NCI-H526 (cell line): ENCODE measurements at regions not wholly inside any gene's neighbourhood (a gene's known extent, or its start where the extent isn't known, plus 50 kb on each side); places are given as distances from the start of the nearest gene placed in this dataset.
A peak's percentile ranks its signal among the peaks of the same experiment; 100 is the strongest.

Source experiments
- DNase-seq, 2 experiments: peaks; one replicate each; lab custom pipeline; 2025; lab: John Stamatoyannopoulos, UW

DNA sequence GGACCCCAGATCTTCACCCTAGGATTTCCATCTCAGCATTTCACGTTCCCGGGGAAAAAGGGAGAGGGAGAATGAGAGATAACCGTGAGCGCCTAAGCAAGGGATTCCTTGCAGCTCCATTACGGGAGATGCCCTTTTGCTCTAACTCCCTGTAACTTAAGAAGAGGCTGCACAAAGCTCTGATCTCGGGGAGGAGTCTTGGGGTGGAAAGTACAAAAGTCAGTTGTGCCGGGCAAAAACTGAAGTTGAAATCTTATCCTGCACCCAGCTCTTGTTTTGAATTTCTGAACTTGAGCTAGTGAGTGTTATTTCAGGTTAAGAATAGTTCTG is 256.4 kb upstream of the SOX21 start:
- no peak for DNase-seq

DNA sequence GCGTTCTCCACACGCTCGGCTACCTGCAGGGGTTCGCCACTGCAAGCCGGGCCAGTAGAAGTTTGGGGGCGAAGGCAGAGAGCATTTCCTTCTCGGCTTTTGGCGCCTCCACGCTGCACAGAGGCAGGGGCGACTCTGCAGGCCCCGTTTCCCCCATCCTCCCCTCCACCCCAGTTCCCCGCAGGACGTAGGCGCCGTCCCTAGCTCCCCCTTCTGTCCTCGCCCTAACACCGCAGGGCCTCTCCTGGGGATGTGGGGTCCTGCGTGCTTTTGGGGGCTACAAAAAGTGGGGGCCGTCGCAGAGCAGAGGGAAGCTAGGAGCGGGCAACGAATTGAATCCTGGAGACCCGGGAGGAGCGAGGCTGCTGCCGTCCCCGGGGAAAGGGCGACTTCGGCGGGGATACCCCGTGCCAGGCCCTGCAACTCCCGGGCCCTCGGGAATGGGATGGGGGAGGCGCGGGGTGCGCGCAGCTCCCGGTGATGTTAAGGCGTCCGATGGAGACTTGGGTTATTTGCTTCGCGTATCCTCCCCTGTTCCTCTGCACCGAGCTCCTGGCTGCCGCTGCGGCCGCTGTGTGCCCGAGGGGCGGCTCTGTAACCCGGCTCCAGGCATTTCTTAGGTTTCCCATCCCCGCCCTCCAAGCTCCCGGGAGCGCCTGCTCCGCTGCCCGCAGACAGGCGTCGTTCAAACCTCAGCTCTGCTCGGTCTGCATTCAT is 255.9 kb upstream of the SOX21 start:
- peak; percentile 35 to 80 for DNase-seq

- peak in 1 of 2 experiments; percentile 64 for DNase-seq
Measured at GRCh38 chr13:94967183-94968039, 255.1 kb upstream of the SOX21 start.

DNA sequence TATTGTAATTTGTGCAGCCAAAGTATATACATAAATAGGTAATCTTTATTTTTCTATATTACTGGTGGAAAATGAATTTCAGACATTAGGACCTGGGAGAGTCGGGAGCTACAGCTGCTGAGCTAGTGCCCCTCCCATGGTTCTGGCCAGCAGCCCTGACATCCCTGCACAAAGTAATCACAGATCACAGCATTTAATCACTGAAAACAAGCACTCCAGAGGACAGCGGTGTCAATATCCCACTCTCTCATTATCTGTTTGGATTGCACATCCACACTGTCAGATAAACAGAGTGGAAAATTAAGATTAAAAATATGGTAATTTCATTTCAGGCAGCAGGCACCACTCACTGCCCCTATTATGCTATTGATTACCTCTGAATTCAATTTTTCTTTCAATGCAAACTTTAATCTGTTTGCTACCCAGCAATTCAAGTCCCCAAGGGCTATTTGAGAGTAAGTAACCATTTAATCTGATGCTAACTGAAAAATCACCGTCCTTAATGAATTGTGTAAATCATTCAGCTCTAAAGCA is 254.1 kb upstream of the SOX21 start:
- peak in 1 of 2 experiments; percentile 16 for DNase-seq

GRCh38 chr13:94959626-94960025 is 247.3 kb upstream of the SOX21 start:
- DNase-seq: peak in 1 of 2 experiments; percentile 20

- DNase-seq: no peak
Measured at GRCh38 chr13:94956417-94957110, 244.2 kb upstream of the SOX21 start.

GRCh38 chr13:94952787-94953186 is 240.4 kb upstream of the SOX21 start:
- no peak for DNase-seq

DNA sequence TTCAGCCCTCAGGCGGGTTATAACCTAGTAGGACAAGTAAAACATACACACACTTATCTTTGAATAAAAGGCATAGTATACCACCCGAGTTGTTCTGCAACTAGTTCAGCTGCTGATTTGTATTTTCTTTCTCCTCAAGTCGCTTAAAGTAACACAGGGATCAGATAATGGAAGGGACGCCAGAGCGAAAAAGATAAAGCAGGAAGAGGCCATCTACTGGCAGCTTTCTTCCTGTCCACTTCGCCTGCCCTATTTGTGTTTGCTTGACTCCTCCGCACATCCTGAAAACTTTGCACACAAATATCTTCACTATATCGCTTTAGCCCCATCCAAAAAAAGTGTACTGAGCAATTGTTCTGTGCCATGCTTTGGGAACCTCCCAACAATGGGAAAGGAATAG is 238.0 kb upstream of the SOX21 start:
- peak in 1 of 2 experiments; percentile 16 for DNase-seq

GRCh38 chr13:94947965-94948371 is 235.6 kb upstream of the SOX21 start:
- DNase-seq: no peak

DNA sequence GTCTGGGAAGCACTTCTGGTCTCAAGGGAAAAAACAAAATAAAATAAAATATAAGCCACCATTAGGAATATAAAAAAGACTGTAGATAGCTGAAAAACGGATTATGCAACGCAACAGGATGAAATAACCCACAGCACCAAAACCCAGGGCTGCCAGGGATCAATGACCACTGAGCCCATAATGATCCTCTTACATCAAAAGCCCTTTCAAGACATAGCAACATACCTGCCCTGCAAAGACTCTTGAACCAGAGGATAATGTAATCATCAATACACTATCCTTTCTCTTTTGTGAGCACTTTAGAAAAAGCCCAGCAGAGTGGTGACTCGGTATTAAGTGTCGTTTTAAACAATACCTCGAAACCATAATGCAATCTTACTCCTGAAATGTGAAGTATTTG is 235.0 kb upstream of the SOX21 start:
- no peak for DNase-seq

- DNase-seq: no peak
Measured at GRCh38 chr13:94946039-94946438, 233.7 kb upstream of the SOX21 start.

GRCh38 chr13:94938124-94938523 is 225.8 kb upstream of the SOX21 start:
- peak in 1 of 2 experiments; percentile 16 for DNase-seq

GRCh38 chr13:94936633-94937032 is 224.3 kb upstream of the SOX21 start:
- no peak for DNase-seq

GRCh38 chr13:94933936-94934335 is 221.6 kb upstream of the SOX21 start:
- no peak for DNase-seq

- DNase-seq: peak in 1 of 2 experiments; percentile 32
Measured at GRCh38 chr13:94933230-94933751, 220.9 kb upstream of the SOX21 start.

DNA sequence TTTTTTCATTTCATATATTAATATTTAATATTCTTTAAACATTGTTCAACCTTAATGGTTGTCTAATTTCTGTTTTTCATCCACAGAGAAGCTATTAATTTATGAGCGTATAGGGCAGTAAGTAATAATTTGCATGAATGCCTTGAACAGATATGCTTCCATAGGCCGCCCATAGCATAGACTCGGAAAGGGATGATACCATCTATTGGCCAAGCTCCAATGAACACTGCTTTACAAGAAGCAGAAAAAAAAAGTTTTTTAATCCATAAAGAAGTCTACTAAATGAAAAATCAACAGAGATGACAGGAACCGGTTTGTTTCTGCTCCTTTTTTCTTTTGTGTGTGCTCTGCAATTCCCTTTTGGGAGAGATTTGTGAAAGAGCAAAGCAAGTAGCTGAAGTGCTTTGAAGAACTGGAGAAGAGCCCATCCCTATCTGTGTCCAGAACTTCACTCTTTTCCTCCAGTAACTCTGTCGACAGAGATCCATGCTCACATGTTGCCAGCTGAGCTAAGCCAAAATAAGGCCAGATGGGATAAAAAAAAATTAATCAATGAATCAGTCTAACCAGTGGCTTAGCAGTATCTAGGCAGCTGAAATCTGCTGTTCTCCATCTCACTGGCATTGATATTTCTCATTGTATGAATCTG is 215.9 kb upstream of the SOX21 start:
- peak; percentile 30 to 53 for DNase-seq

GRCh38 chr13:94925263-94925662 is 212.9 kb upstream of the SOX21 start:
- DNase-seq: no peak

DNA sequence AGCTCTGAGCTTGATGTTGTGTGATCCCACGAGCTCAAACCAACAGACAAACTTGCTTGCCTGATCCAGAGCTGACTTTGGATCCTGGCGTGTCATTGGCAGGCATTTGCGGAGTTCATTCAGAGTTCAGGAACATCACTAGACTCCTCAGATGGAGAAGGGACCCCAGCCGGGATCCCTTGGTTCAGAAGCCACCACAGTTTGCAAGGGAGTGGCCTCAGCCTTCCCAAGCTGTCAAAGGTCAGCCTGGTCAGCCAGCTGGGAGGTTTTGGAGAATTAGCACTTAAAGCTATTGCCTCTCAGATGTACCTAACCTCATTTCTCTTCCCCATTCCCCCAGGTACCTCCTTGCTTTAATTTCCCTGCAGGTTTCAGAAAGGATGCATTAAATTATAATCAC is 208.8 kb upstream of the SOX21 start:
- no peak for DNase-seq

DNA sequence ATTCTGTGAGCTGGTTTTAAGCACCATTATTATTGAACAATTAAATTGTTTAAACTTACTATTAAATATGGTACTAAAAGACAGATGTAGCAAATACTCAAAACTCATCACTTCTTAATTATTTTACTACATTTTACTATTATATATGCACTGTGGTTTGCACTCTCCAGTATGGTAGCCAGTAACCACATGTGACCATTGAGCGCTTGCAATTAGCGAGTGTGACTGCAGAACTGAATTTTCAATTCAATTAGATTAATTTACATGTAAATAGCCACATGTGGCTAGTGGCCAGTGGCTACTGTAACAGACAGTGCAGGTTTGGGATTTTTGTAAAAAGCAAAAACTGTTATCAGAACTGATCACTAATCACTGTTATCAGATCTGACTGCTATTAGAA is 208.2 kb upstream of the SOX21 start:
- no peak for DNase-seq

DNA sequence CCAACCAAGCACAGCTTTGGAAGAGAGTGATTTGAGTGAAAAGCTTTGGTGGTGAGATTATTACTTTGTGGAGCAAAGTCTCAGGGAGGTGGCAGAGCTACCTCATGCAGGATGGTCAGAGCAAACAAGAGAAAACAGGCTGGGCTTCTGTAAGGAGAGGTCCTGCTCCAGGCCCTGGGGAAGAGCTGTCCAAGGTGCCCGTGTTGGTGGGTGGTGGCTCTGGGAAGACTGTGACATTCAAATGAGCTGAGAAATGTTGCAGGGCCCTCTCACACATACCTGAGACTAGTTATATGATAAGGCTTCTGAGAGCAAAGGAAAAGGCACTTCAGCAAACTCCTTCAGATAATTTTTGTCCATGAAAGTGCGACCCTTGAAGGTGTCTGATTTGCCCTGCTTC is 205.5 kb upstream of the SOX21 start:
- DNase-seq: no peak

DNA sequence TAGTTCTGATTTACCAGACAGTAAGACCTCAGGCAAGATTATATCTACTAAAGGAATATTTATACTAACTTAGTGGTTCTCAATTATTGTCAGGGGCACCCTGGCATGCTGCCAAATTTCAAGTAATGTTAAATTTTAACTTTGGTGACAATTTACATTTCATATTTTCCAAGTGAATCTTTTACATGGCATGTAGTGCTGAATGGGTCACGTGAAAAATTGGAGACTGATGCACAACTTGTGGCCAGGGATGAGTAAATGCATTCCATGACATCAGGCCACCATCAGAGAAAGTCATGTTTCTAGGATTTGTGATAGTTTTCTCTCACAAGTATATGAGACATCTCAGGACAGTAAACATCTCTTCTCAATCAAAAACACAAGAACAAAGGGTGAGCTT is 202.6 kb upstream of the SOX21 start:
- DNase-seq: no peak

DNA sequence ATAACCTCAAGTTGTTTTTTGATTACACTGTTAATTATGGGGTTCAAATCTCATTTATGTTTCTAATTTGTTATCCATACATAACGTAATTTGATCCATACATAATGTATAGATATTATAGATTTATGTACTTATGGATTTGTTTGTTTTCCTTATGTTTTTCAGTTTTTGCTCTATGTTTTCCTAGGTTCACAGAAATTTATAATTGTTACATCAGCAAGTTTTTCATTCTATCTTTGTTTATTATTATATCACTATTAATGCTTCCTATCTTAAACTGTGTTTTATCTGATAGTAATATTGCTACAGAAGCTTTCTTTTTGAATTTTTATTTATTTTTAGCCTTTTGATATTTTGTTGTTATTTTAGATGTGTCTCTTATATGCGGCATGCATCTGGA is 194.3 kb upstream of the SOX21 start:
- DNase-seq: no peak
